Duodenal mucosa (tissue), 2 donors: ENCODE measurements at regions not wholly inside any gene's neighbourhood (a gene's known extent, or its start where the extent isn't known, plus 50 kb on each side); places are given as distances from the start of the nearest gene placed in this dataset.

Source experiments
- H3K27ac ChIP-seq: one replicate; pipeline ENCODE4 v1.7.0; 2013; ENCODE audit warnings: low read depth, low read length
- H3K27me3 ChIP-seq, 2 donors: one replicate each; pipeline ENCODE4 v1.7.0; 2013; ENCODE audit warnings: low read length in 2 of 2, control low read depth in 1 of 2; ENCODE audit not compliant: insufficient read depth in 2 of 2, control insufficient read depth in 1 of 2
- H3K36me3 ChIP-seq, 2 donors: one replicate each; pipeline ENCODE4 v1.7.0; 2013; ENCODE audit warnings: low read length in 2 of 2, control low read depth in 1 of 2; ENCODE audit not compliant: insufficient read depth in 2 of 2, control insufficient read depth in 1 of 2
- H3K4me1 ChIP-seq, 2 donors: one replicate each; pipeline ENCODE4 v1.7.0; 2013; ENCODE audit warnings: low read length in 2 of 2, control low read depth in 1 of 2; ENCODE audit not compliant: insufficient read depth in 2 of 2, control insufficient read depth in 1 of 2
- H3K4me3 ChIP-seq, 2 donors: one replicate each; pipeline ENCODE4 v1.7.0; 2013; ENCODE audit warnings: low read length in 2 of 2, low read depth in 1 of 2
- H3K9ac ChIP-seq, 2 donors: one replicate each; pipeline ENCODE4 v1.7.0; 2013; ENCODE audit warnings: low read length in 2 of 2, low read depth in 1 of 2
- H3K9me3 ChIP-seq, 2 donors: one replicate each; pipeline ENCODE4 v1.7.0; 2013; ENCODE audit warnings: low read length in 2 of 2, control low read depth in 1 of 2; ENCODE audit not compliant: control insufficient read depth in 1 of 2

- H3K36me3 ChIP-seq = no peaks in the 10 kb centered on the region
- H3K9ac ChIP-seq = no peak overlapping the region
- no peak overlapping the region for H3K27ac ChIP-seq
- H3K4me3 ChIP-seq = no peak overlapping the region
- H3K4me1 ChIP-seq = no peaks in the 10 kb centered on the region
- no peaks in the 10 kb centered on the region for H3K9me3 ChIP-seq
- no peaks in the 10 kb centered on the region for H3K27me3 ChIP-seq
These were observed 517.2 kb downstream of the NYAP2 start for GRCh38 chr2:225916692-225917091.

GRCh38 chr2:225911019-225911418 lies 511.5 kb downstream of the NYAP2 start:
- H3K36me3 ChIP-seq = no peaks in the 10 kb centered on the region
- no peaks in the 10 kb centered on the region for H3K9me3 ChIP-seq
- H3K4me1 ChIP-seq = no peaks in the 10 kb centered on the region
- H3K4me3 ChIP-seq = no peak overlapping the region
- no peak overlapping the region for H3K9ac ChIP-seq
- H3K27me3 ChIP-seq = no peaks in the 10 kb centered on the region
- H3K27ac ChIP-seq = no peak overlapping the region

GRCh38 chr2:225895126-225895525 lies 495.6 kb downstream of the NYAP2 start:
- no peaks in the 10 kb centered on the region for H3K4me1 ChIP-seq
- no peak overlapping the region for H3K4me3 ChIP-seq
- H3K9ac ChIP-seq = no peak overlapping the region
- H3K36me3 ChIP-seq = no peaks in the 10 kb centered on the region
- H3K27ac ChIP-seq = no peak overlapping the region
- H3K9me3 ChIP-seq = no peaks in the 10 kb centered on the region
- H3K27me3 ChIP-seq = no peaks in the 10 kb centered on the region

- Histone ChIP-seq H3K9me3 (no peaks in the 10 kb centered on the region), H3K27me3 (no peaks in the 10 kb centered on the region), H3K9ac (no peak overlapping the region), H3K27ac (no peak overlapping the region), H3K4me3 (no peak overlapping the region), H3K4me1 (no peaks in the 10 kb centered on the region), H3K36me3 (no peaks in the 10 kb centered on the region)
These were observed 494.9 kb downstream of the NYAP2 start for GRCh38 chr2:225894236-225894980.

- Histone ChIP-seq H3K36me3 (no peaks in the 10 kb centered on the region), H3K4me3 (no peak overlapping the region)
These were observed 493.6 kb downstream of the NYAP2 start for GRCh38 chr2:225893151-225893550.

GRCh38 chr2:225891771-225892170 lies 492.3 kb downstream of the NYAP2 start:
- Histone ChIP-seq H3K36me3 (no peaks in the 10 kb centered on the region), H3K9ac (no peak overlapping the region), H3K27ac (no peak overlapping the region), H3K9me3 (no peaks in the 10 kb centered on the region), H3K4me1 (no peaks in the 10 kb centered on the region), H3K27me3 (no peaks in the 10 kb centered on the region), H3K4me3 (no peak overlapping the region)

More at GRCh38 chr2:225893151-225893550, 493.6 kb downstream of the NYAP2 start:
- Histone ChIP-seq H3K27me3 (no peaks in the 10 kb centered on the region), H3K9me3 (no peaks in the 10 kb centered on the region), H3K27ac (no peak overlapping the region), H3K4me1 (no peaks in the 10 kb centered on the region), H3K9ac (no peak overlapping the region)

- H3K9me3 ChIP-seq = no peaks in the 10 kb centered on the region
- H3K36me3 ChIP-seq = no peaks in the 10 kb centered on the region
- H3K27ac ChIP-seq = no peak overlapping the region
- no peak overlapping the region for H3K9ac ChIP-seq
- no peaks in the 10 kb centered on the region for H3K4me1 ChIP-seq
- H3K4me3 ChIP-seq = no peak overlapping the region
- H3K27me3 ChIP-seq = no peaks in the 10 kb centered on the region
These were observed 491.5 kb downstream of the NYAP2 start for GRCh38 chr2:225891013-225891412.

GRCh38 chr2:225889452-225889851 lies 489.9 kb downstream of the NYAP2 start:
- H3K27ac ChIP-seq = no peak overlapping the region
- no peaks in the 10 kb centered on the region for H3K36me3 ChIP-seq
- H3K9me3 ChIP-seq = no peaks in the 10 kb centered on the region
- no peak overlapping the region for H3K9ac ChIP-seq
- no peaks in the 10 kb centered on the region for H3K27me3 ChIP-seq
- no peaks in the 10 kb centered on the region for H3K4me1 ChIP-seq
- no peak overlapping the region for H3K4me3 ChIP-seq

GRCh38 chr2:225867071-225867470 lies 467.6 kb downstream of the NYAP2 start:
- Histone ChIP-seq H3K36me3 (no peaks in the 10 kb centered on the region), H3K4me3 (no peak overlapping the region), H3K9ac (no peak overlapping the region), H3K4me1 (no peaks in the 10 kb centered on the region), H3K27ac (no peak overlapping the region), H3K27me3 (no peaks in the 10 kb centered on the region), H3K9me3 (no peaks in the 10 kb centered on the region)

GRCh38 chr2:225865468-225865867 lies 466.0 kb downstream of the NYAP2 start:
- no peak overlapping the region for H3K27ac ChIP-seq
- H3K4me1 ChIP-seq = no peaks in the 10 kb centered on the region
- no peak overlapping the region for H3K4me3 ChIP-seq
- no peaks in the 10 kb centered on the region for H3K36me3 ChIP-seq
- H3K9ac ChIP-seq = no peak overlapping the region
- H3K27me3 ChIP-seq = no peaks in the 10 kb centered on the region
- H3K9me3 ChIP-seq = no peaks in the 10 kb centered on the region
